H1 (cell line): ENCODE measurements at regions not wholly inside any gene's neighbourhood (a gene's known extent, or its start where the extent isn't known, plus 50 kb on each side); places are given as distances from the start of the nearest gene placed in this dataset.

Experiments used
- CTCF ChIA-PET: fragments of 300-600 bp; sonication (Branson Sonifier 250); formaldehyde crosslinking; loops from one replicate; lab custom pipeline; 2021; ENCODE audit not compliant: partially characterized antibody; lab: Charles Lee
- POLR2A ChIA-PET: fragments of 300-600 bp; sonication (Branson Sonifier 250); formaldehyde crosslinking; loops from one replicate; lab custom pipeline; 2021; ENCODE audit warnings: inconsistent platforms; ENCODE audit not compliant: partially characterized antibody; lab: Charles Lee
- DNase-seq, 2 experiments: peaks; one replicate each; pipeline versions ENCODE4 v3.0.0 to v3.0.0-alpha.2; 2010 to 2022; ENCODE audit warnings: low spot score in 2 of 2, low read depth in 1 of 2, mixed read lengths in 1 of 2
- FAIRE-seq: peaks from 2 replicates; lab custom pipeline; 2011; peaks lifted over from hg19 to GRCh38; lab: Jason Lieb, UNC
- H2AFZ ChIP-seq: 2 replicates; pipeline ENCODE4 v1.8.1; 2012; ENCODE audit warnings: low read length, inconsistent platforms
- H2AK5ac ChIP-seq: 2 replicates; pipeline ENCODE4 v1.6.1; 2013; ENCODE audit warnings: low read depth, low read length
- H2BK120ac ChIP-seq: replicated peaks from 2 replicates; pipeline ENCODE3; 2013; ENCODE audit warnings: low read depth, low read length, inconsistent platforms
- H2BK12ac ChIP-seq: 2 replicates; pipeline ENCODE4 v1.6.1; 2013; ENCODE audit warnings: low read depth, low read length
- H2BK15ac ChIP-seq: 2 replicates; pipeline ENCODE4 v1.6.1; 2013; ENCODE audit warnings: low read length
- H2BK20ac ChIP-seq: 2 replicates; pipeline ENCODE4 v1.6.1; 2013; ENCODE audit warnings: low read length
- H2BK5ac ChIP-seq: 2 replicates; pipeline ENCODE4 v1.6.1; 2013; ENCODE audit warnings: low read depth, low read length
- H3K14ac ChIP-seq: 2 replicates; pipeline ENCODE4 v1.6.1; 2013; ENCODE audit warnings: inconsistent platforms; ENCODE audit not compliant: insufficient read length
- H3K18ac ChIP-seq: 2 replicates; pipeline ENCODE4 v1.6.1; 2013; ENCODE audit warnings: low read length; ENCODE audit errors: extremely low read depth
- H3K23ac ChIP-seq: 2 replicates; pipeline ENCODE4 v1.6.1; 2013; ENCODE audit warnings: inconsistent platforms; ENCODE audit not compliant: insufficient read length
- H3K23me2 ChIP-seq: 2 replicates; pipeline ENCODE4 v1.6.1; 2013; ENCODE audit warnings: low read depth, low read length
- H3K27ac ChIP-seq: 2 replicates; pipeline ENCODE4 v1.6.1; 2011; ENCODE audit warnings: low read depth, low read length, inconsistent platforms
- H3K27me3 ChIP-seq, 4 experiments: replicated peaks in 1 of 4; 1 replicate in 1 of 4; 2 replicates in 3 of 4; pipeline versions ENCODE4 v1.6.1 to v1.8.1; 2011 to 2013; ENCODE audit warnings: low read length in 3 of 4, mild to moderate bottlenecking in 3 of 4, inconsistent platforms in 2 of 4, mixed read lengths in 2 of 4, moderate library complexity in 1 of 4; ENCODE audit not compliant: control insufficient read depth in 3 of 4, insufficient read depth in 3 of 4; ENCODE audit errors: extremely low read depth in 1 of 4
- H3K36me3 ChIP-seq, 4 experiments: 2 replicates each; pipeline versions ENCODE4 v1.6.1 to v1.8.1; 2011 to 2013; ENCODE audit warnings: mild to moderate bottlenecking in 4 of 4, low read length in 3 of 4, moderate library complexity in 2 of 4, control low read depth in 1 of 4, inconsistent platforms in 1 of 4; ENCODE audit not compliant: insufficient read depth in 4 of 4, control insufficient read depth in 2 of 4
- H3K4ac ChIP-seq: replicated peaks from 2 replicates; pipeline ENCODE3; 2013; ENCODE audit warnings: low read length, low read depth, mixed read lengths, inconsistent platforms; ENCODE audit not compliant: insufficient read length
- H3K4me1 ChIP-seq, 4 experiments: replicated peaks in 1 of 4; 1 replicate in 1 of 4; 2 replicates in 3 of 4; pipeline versions ENCODE4 v1.6.1 to v1.8.1; 2011 to 2013; ENCODE audit warnings: low read length in 3 of 4, inconsistent platforms in 2 of 4, mixed read lengths in 1 of 4; ENCODE audit not compliant: insufficient read depth in 4 of 4, control insufficient read depth in 3 of 4
- H3K4me2 ChIP-seq, 2 experiments: 2 replicates each; pipeline versions ENCODE4 v1.6.1 to v1.8.1; 2011 to 2013; ENCODE audit warnings: low read depth in 2 of 2, low read length in 2 of 2, control low read depth in 1 of 2, inconsistent platforms in 1 of 2, mild to moderate bottlenecking in 1 of 2; ENCODE audit not compliant: insufficient read depth in 1 of 2
- H3K4me3 ChIP-seq, 4 experiments: fragments of 200-600, 300-600 bp in 1 of 4; sonication (generic), shearing (Covaris generic), sonication (Bioruptor Twin) in 1 of 4; 2 replicates each; pipeline versions ENCODE4 v1.5.1 to v1.8.1; 2011 to 2016; ENCODE audit warnings: low read length in 4 of 4, low read depth in 3 of 4, control low read depth in 2 of 4, inconsistent platforms in 2 of 4, mild to moderate bottlenecking in 2 of 4, mixed read lengths in 1 of 4, moderate library complexity in 1 of 4; ENCODE audit not compliant: insufficient read depth in 2 of 4; ENCODE audit errors: extremely low read depth in 1 of 4
- H3K56ac ChIP-seq: replicated peaks from 2 replicates; pipeline ENCODE3; 2013; ENCODE audit warnings: low read depth, mild to moderate bottlenecking, mixed read lengths, low read length, inconsistent platforms; ENCODE audit not compliant: insufficient read length
- H3K79me1 ChIP-seq: 2 replicates; pipeline ENCODE4 v1.6.1; 2013; ENCODE audit warnings: low read depth, low read length, control low read depth
- H3K79me2 ChIP-seq, 2 experiments: 2 replicates each; pipeline versions ENCODE4 v1.6.1 to v1.8.1; 2012 to 2013; ENCODE audit warnings: low read length in 2 of 2, mild to moderate bottlenecking in 2 of 2, inconsistent platforms in 1 of 2; ENCODE audit not compliant: insufficient read depth in 2 of 2, control insufficient read depth in 1 of 2
- H3K9ac ChIP-seq, 4 experiments: replicated peaks in 1 of 4; 1 replicate in 1 of 4; 2 replicates in 3 of 4; pipeline versions ENCODE4 v1.6.1 to v1.8.1; 2011 to 2013; ENCODE audit warnings: low read depth in 3 of 4, low read length in 3 of 4, control low read depth in 2 of 4, mild to moderate bottlenecking in 2 of 4, moderate library complexity in 2 of 4, inconsistent platforms in 1 of 4; ENCODE audit errors: extremely low read depth in 1 of 4
- H3K9me3 ChIP-seq, 2 experiments: 2 replicates each; pipeline versions ENCODE4 v1.6.1 to v1.8.1; 2012 to 2013; ENCODE audit warnings: mild to moderate bottlenecking in 2 of 2, moderate library complexity in 2 of 2, control low read depth in 1 of 2, inconsistent platforms in 1 of 2, low read depth in 1 of 2, low read length in 1 of 2, mixed read lengths in 1 of 2; ENCODE audit not compliant: insufficient read depth in 2 of 2
- H4K20me1 ChIP-seq, 2 experiments: replicated peaks in 1 of 2; 2 replicates each; pipeline versions ENCODE3 to v1.8.1; 2011 to 2013; ENCODE audit warnings: inconsistent platforms in 2 of 2, low read length in 2 of 2, mild to moderate bottlenecking in 1 of 2; ENCODE audit not compliant: insufficient read depth in 2 of 2, control insufficient read depth in 1 of 2
- H4K5ac ChIP-seq: 2 replicates; pipeline ENCODE4 v1.6.1; 2013; ENCODE audit warnings: low read length, low read depth, mixed read lengths, inconsistent platforms; ENCODE audit not compliant: insufficient read length
- H4K8ac ChIP-seq: 2 replicates; pipeline ENCODE4 v1.8.0; 2013; ENCODE audit warnings: mild to moderate bottlenecking, moderate library complexity, low read length, inconsistent platforms; ENCODE audit not compliant: insufficient read depth; ENCODE audit errors: extremely low read depth
- H4K91ac ChIP-seq: replicated peaks from 2 replicates; pipeline ENCODE3; 2013; ENCODE audit warnings: low read length, mixed read lengths, inconsistent platforms; ENCODE audit not compliant: insufficient read length
- BCL11A ChIP-seq, 2 experiments: IDR thresholded peaks; one replicate each; pipeline ENCODE4 v1.6.1; 2011; ENCODE audit warnings: low read depth in 2 of 2, low read length in 2 of 2, mild to moderate bottlenecking in 2 of 2
- EP300 ChIP-seq, 2 experiments: IDR thresholded peaks; 1 replicate in 1 of 2; 2 replicates in 1 of 2; pipeline ENCODE4 v1.6.1; 2011 to 2012; ENCODE audit warnings: low read depth in 2 of 2, low read length in 2 of 2, mild to moderate bottlenecking in 2 of 2, borderline replicate concordance in 1 of 2, inconsistent platforms in 1 of 2, moderate library complexity in 1 of 2
- EZH2 ChIP-seq: fragments of 200-600 bp; sonication (generic); IDR thresholded peaks from 2 replicates; pipeline ENCODE4 v1.7.1; 2012; ENCODE audit warnings: low read depth, mild to moderate bottlenecking, moderate library complexity, low read length, inconsistent platforms; ENCODE audit not compliant: severe bottlenecking
- FOSL1 ChIP-seq: IDR thresholded peaks from 2 replicates; pipeline ENCODE4 v1.6.1; 2011; ENCODE audit warnings: mild to moderate bottlenecking, low read depth, low read length, moderate library complexity; ENCODE audit not compliant: insufficient read depth
- JUN ChIP-seq: IDR thresholded peaks from 2 replicates; pipeline ENCODE4 v1.6.1; 2011; ENCODE audit warnings: low read depth, mild to moderate bottlenecking, improper control_type of control experiment, low read length
- POU5F1 ChIP-seq: IDR thresholded peaks from 2 replicates; pipeline ENCODE4 v1.6.1; 2011; ENCODE audit warnings: low read depth, mild to moderate bottlenecking, low read length, moderate library complexity
- RAD21 ChIP-seq, 2 experiments: IDR thresholded peaks in 1 of 2; conservative IDR thresholded peaks in 1 of 2; 2 replicates each; pipeline ENCODE4 v1.6.1; 2011; ENCODE audit warnings: low read depth in 2 of 2, low read length in 2 of 2, improper control_type of control experiment in 1 of 2, inconsistent platforms in 1 of 2, mild to moderate bottlenecking in 1 of 2, moderate library complexity in 1 of 2
- SP2 ChIP-seq: IDR thresholded peaks from 2 replicates; pipeline ENCODE4 v1.6.1; 2012; ENCODE audit warnings: mild to moderate bottlenecking, low read length, inconsistent platforms
- SP4 ChIP-seq: IDR thresholded peaks from 2 replicates; pipeline ENCODE4 v1.6.1; 2012; ENCODE audit warnings: low read length, inconsistent platforms
- WGBS, 2 experiments: shearing (Covaris generic) in 1 of 2; methylation state at CpG; one replicate each; pipeline versions ENCODE4 v1.1.6 to v1.1.7; 2013 to 2015; ENCODE audit warnings: low lambda C conversion rate in 2 of 2, mixed read lengths in 2 of 2, inconsistent platforms in 1 of 2, low coverage in 1 of 2, missing lambda C conversion rate in 1 of 2; ENCODE audit not compliant: insufficient replicate concordance in 2 of 2, insufficient coverage in 1 of 2, insufficient read length in 1 of 2; ENCODE audit errors: extremely low coverage in 1 of 2, missing lambda C conversion rate in 1 of 2; 5-methylcytosine and 5-hydroxymethylcytosine counted together
- TF ChIP-seq, protein P1 (sequence below): IDR thresholded peaks from 2 replicates; pipeline ENCODE4 v1.6.1; 2011; ENCODE audit warnings: low read depth, mild to moderate bottlenecking, low read length; ENCODE audit not compliant: insufficient read depth
- TF ChIP-seq, protein P2 (sequence below), 3 experiments: IDR thresholded peaks; 1 replicate in 2 of 3; 2 replicates in 1 of 3; pipeline versions ENCODE4 v1.5.1 to v1.6.1; 2011; ENCODE audit warnings: low read length in 3 of 3, mild to moderate bottlenecking in 3 of 3, inconsistent platforms in 2 of 3, low read depth in 1 of 3, moderate library complexity in 1 of 3; ENCODE audit not compliant: insufficient read depth in 1 of 3; ENCODE audit errors: control extremely low read depth in 1 of 3

GRCh38 chr13:62067821-62068220 is 652.2 kb upstream of the PCDH20 start:
- no peak overlapping the region for H3K27ac ChIP-seq
- no peak overlapping the region for H3K9ac ChIP-seq
- H4K5ac ChIP-seq = no peak overlapping the region
- no peak overlapping the region for H2BK120ac ChIP-seq
- H4K8ac ChIP-seq = no peak overlapping the region
- H3K79me2 ChIP-seq = no peaks in the 10 kb centered on the region
- DNase-seq = no peak
- H3K4me1 ChIP-seq = no peaks in the 10 kb centered on the region
- no peak overlapping the region for H3K4ac ChIP-seq
- H4K91ac ChIP-seq = no peak overlapping the region
- no peaks in the 10 kb centered on the region for H3K36me3 ChIP-seq
- no peak for FAIRE-seq
- POLR2A ChIA-PET = no interaction called here
- H3K18ac ChIP-seq = no peak overlapping the region
- H3K4me3 ChIP-seq = no peak overlapping the region
- no peaks in the 10 kb centered on the region for H4K20me1 ChIP-seq
- H2BK5ac ChIP-seq = no peak overlapping the region
- H3K23me2 ChIP-seq = no peaks in the 10 kb centered on the region
- H2BK15ac ChIP-seq = no peak overlapping the region
- no peak overlapping the region for H2AK5ac ChIP-seq
- no peaks in the 10 kb centered on the region for H3K27me3 ChIP-seq
- WGBS, 2 experiments = 92% methylated on average over 4 of the region's 4 CpGs; no CpG with 5 or more reads in 1 of the 2 experiments
- H3K23ac ChIP-seq = no peak overlapping the region
- no peak overlapping the region for H3K14ac ChIP-seq
- H3K79me1 ChIP-seq = no peaks in the 10 kb centered on the region
- H2BK12ac ChIP-seq = no peak overlapping the region
- TF ChIP-seq EP300 (IDR thresholded peaks at IDR 0.05; ENCODE audit: borderline replicate concordance in 1 of 2, low read depth in 2 of 2, low read length in 2 of 2) = no peak
- no peak for TF ChIP-seq POU5F1
- TF ChIP-seq, protein P1, sequence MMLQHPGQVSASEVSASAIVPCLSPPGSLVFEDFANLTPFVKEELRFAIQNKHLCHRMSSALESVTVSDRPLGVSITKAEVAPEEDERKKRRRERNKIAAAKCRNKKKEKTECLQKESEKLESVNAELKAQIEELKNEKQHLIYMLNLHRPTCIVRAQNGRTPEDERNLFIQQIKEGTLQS = no peak
- TF ChIP-seq SP4 = no peak
- TF ChIP-seq EZH2 = no peak
- no peak for TF ChIP-seq BCL11A (IDR thresholded peaks at IDR 0.05; ENCODE audit: low read depth in 2 of 2, low read length in 2 of 2)
- no peak for TF ChIP-seq RAD21 (IDR thresholded peaks at IDR 0.05 in 1 of 2, conservative IDR thresholded peaks at IDR 0.05 in 1 of 2; ENCODE audit: low read depth in 2 of 2, low read length in 2 of 2)
- TF ChIP-seq JUN = no peak
- TF ChIP-seq, protein P2, sequence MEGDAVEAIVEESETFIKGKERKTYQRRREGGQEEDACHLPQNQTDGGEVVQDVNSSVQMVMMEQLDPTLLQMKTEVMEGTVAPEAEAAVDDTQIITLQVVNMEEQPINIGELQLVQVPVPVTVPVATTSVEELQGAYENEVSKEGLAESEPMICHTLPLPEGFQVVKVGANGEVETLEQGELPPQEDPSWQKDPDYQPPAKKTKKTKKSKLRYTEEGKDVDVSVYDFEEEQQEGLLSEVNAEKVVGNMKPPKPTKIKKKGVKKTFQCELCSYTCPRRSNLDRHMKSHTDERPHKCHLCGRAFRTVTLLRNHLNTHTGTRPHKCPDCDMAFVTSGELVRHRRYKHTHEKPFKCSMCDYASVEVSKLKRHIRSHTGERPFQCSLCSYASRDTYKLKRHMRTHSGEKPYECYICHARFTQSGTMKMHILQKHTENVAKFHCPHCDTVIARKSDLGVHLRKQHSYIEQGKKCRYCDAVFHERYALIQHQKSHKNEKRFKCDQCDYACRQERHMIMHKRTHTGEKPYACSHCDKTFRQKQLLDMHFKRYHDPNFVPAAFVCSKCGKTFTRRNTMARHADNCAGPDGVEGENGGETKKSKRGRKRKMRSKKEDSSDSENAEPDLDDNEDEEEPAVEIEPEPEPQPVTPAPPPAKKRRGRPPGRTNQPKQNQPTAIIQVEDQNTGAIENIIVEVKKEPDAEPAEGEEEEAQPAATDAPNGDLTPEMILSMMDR (IDR thresholded peaks at IDR 0.05; ENCODE audit: control extremely low read depth in 1 of 3, insufficient read depth in 1 of 3, low read depth in 1 of 3, low read length in 3 of 3) = no peak
- no peak for TF ChIP-seq FOSL1
- no peak for TF ChIP-seq SP2
- CTCF ChIA-PET = no interaction called here
- no peak overlapping the region for H2BK20ac ChIP-seq
- H2AFZ ChIP-seq = no peak overlapping the region
- H3K4me2 ChIP-seq = no peak overlapping the region
- H3K9me3 ChIP-seq = no peaks in the 10 kb centered on the region
- H3K56ac ChIP-seq = no peak overlapping the region
